ENCODE measurements at regions not wholly inside any gene's neighbourhood (a gene's known extent, or its start where the extent isn't known, plus 50 kb on each side); places are given as distances from the start of the nearest gene placed in this dataset.
"Not testable (repeated sequence)": the region's sequence is repeated elsewhere in the genome, so short reads cannot be mapped to it uniquely, and the experiment has no call there.

DNA sequence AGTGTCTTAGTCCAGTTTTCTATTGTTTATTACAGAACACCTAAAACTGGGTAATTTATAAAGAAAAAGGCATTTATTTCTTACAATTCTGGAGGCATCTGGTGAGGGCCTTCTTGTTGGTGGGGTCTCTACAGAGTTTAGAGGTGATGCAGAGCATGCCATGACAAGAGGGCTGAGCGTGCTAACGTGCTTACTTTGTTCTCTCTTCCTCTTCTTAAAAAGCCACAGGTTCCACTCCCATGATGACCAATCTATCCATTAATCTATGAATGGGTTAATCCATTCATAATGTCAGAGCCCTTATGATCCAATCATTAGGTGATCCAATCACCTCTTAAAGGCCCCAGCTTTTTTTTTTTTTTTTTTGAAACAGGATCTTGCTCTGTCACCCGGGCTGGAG is 291.5 kb upstream of the GALNTL6 start:
- DNase-seq: no peak

DNA sequence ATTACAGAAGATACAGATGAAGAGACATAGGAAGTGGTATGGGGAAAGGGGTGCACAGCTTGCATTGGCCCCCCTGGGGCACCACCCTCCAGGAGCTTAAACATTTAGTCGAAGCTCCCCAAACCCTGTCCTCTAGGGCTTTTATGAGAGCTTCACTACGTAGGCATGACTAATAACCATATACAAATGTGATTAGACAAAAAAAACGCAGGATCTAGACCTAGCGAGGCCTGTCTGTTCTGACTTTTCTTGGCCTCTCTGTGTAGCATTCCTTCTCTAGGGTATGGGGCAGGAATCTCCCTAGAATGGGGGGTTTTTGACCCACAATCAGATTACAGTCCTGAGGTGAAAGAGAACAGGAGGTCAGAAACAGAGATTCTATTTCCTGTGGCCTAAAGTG is 293.7 kb upstream of the GALNTL6 start:
- no peak for DNase-seq

DNA sequence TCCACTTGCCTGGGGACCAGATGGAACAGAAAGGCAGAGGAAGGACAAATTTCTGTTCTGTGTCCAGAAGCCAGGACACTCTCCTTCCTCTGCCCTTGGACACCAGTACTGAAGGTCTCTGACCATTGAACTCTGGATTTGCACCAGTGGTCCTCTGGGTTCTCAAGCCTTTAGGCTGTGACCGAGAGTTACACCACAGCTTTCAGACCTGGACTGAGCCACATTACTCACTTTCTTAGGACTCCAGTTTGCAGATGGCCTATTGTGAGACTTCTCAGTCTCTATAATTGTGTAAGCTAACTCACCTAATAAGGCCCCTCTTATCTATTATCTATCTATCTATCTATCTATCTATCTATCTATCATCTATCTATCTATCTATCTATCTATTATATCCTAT is 295.3 kb upstream of the GALNTL6 start:
- no peak for DNase-seq

DNA sequence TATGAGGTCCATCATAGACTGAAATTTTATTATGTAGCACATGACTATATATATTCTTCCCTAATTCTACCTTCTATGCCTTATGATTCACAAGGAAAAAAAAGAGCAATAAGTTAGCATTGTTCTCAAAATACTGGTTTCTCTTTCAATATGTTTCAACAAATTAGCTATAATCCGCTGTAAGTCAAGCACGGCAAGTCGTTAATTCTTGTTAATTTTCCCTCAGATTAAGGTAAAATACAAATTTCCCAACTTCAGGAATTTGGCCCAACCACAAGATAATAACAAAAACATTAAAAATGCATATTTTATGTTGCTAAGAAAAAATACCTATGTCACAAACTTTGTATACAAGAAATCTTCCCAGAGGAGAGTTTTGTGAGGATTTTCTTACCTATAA is 296.5 kb upstream of the GALNTL6 start:
- DNase-seq: no peak

DNA sequence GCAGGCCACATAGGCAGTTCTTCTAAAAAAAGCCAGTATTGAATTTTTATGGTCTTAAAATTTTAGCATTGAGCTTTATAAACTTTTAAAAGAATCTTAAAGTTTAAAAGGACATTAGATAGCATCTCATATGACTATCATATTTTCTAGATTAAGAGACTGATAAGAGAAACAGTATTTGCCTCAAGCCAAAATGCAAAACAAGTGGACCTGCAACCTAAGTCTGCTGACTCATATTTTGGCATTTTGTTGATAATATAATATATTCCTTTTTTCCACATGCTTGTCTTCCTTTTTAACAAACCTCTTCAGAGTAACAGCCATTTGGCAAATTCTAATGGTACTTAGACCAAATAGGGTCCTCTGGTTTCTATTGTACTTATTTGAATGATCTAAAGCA is 328.5 kb upstream of the GALNTL6 start:
- no peak for DNase-seq

DNA sequence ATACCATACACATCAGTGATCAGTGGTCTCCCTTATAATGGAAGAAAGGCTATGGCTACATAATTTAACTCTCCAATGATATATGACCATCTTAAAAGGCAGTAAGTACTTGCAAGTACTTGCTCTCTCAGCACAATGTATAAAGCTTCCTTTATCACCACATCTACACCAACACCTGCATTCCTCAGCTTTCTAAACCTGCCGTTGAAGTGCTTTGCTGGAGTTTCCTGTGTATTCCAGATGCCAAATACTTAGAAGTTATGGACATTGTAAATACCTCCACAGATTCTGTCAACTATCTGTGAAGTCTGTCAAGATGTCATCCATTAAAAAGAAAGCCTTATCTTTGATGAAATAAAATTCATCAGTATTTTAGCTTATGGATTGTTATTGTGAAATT is 335.0 kb upstream of the GALNTL6 start:
- DNase-seq: no peak

DNA sequence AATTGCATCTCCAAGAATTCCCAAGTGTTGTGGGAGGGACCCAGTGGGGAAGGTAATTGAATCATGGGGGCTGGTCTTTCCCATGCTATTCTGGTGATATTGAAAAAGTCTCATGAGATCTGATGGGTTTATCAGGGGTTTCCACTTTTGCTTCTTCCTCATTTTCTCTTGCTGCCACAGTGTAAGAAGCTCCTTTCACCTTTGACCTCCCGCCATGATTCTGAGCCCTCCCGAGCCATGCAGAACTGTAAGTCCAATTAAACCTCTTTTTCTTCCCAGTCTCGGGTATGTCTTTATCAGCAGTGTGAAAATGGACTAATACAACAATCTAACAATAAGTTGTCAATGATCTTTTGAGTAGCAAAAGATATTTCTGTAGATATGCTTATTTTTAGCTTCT is 338.1 kb upstream of the GALNTL6 start:
- DNase-seq: not testable (repeated sequence)

DNA sequence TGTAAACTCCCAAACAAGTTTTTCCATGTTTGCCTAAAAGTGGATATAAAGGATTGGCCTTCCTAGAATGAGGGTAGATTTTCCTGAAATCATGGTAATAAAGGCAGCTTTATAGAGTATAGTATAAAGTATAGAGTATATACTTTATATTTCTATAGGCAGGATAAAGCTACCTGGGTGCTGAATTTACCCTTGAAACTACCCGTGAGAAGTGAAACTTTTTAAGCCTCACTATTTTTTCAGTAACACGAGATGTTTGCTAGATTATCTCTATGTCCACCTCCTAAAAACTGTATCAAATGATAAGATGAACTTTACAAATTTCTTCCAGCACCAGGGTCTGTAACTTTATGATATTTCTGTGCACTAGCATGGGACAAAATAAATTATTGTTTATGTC is 340.0 kb upstream of the GALNTL6 start:
- DNase-seq: no peak

DNA sequence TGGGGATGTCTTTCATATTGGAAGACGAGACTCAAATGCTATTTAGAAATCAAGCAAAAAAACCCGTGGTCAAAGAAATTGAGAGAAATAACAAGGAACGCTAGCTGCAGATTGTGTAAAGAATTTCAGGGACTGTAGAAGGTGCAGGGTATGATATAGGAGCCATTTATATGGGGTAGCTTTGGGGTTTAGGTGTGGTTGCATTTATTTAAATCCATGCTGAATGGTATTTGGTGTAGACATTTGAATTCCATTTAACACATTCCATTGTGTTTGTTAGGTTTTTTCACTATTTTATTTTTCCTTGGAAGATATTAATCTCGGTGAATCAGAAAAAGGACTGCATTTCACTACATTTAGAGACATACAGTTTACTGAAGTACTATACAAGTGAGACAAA is 341.0 kb upstream of the GALNTL6 start:
- no peak for DNase-seq

DNA sequence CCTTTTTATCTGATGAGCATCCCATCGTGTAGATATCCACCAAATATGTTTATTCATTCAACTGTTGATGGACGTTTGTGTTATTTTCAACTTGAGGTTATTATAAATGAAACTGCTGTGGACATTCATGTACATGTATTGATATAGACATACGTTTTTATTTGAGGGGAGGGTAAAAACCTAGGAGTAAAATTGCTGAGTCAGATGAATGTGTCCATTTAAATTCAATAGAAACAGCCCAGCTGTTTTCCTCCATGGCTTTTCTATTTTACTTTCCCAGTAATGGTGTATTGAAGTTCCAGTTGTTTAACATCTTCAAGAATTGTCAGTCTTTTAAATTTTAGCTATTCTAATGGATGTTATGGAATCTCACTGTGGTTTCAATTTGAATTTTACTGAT is 348.7 kb upstream of the GALNTL6 start:
- no peak for DNase-seq

DNA sequence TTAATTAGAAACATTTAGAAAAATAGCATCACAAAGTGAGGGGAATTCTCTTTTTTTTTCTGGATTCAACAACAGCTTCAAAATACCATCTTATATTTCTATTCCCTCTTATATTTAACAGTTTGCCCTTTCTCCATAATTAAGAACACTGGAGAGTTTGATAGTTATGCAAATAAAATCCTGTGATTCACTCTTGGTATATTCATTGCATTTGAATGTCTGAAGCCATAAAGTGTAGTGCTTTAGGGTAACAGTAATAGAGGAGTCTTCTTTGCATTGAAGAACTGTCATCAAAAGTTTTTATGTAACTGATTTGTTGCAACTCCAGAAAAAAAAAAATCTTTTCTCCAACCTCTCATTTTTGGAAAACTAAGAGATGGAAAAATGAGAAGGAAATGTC is 352.0 kb upstream of the GALNTL6 start:
- DNase-seq: no peak

DNA sequence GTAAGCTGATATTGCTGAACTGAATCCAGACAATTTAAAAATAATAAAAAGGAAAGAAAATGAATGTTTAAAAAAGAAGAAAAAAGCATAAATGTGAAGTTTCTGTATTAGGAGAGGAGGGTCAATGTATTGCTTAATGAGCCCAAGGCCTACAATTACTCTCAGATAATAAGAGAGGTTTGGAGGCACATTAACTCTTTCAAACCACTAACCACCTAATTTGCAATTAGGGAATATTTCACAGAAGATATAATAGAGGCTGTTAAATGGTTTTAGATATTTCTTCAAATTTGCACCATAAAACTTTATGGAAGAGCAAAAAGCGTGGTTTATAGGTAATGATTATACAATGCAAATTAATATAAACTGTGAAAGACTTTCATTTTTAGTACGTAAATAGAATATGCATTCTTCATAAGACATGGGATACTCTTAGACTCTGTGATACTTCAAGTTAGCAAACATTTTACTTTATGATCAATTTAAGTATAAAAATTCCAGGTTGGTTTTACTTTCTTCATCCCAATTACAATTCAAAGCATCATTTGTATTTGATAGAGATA is 364.2 kb upstream of the GALNTL6 start:
- no peak for DNase-seq

DNA sequence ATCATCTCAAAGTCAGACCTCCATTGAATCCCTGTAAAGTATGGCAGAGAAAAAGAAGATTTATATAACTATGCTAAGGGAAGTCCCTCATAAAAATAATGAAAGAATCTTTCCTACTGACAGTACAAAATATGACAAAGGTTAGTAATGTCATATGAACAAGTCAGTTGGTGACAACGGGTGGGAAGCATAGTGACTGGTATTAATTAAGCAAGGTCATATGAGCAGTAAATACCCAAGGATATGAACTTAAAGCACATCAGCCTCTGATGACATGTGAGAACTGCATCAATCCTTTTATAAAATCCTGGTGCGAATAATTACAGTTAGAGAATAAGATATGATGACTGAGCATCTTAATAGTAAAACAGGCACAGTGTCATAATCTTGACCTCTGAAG is 364.8 kb upstream of the GALNTL6 start:
- DNase-seq: no peak

DNA sequence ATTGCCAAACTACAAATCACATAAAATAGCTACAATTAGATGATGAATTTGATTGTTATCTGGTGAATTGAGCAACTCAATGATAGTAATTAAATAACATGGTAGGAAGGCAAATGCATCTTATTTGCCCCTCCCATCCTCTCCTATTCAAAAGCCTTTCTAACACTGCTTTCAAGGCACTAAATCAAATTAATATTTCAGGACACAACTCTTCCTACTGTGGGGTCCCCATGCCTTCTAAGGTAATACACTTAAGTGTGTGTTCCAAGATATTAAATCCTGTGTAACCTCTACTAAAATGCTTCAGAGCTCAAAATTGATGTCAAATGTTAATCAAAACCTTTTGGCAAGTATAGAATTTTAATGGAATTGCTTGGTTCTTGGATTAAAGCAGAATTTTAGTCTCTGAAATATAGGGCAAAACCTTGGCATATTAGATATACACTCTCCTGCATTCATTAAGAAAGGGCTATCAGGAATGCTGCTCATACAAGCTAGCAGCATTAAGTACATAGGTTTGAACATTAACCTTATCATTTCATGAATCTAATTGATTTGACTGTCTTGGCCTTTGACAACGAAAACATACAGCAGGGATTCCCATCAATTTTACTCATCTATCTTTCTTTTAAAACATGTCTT is 371.8 kb upstream of the GALNTL6 start:
- DNase-seq: no peak

DNA sequence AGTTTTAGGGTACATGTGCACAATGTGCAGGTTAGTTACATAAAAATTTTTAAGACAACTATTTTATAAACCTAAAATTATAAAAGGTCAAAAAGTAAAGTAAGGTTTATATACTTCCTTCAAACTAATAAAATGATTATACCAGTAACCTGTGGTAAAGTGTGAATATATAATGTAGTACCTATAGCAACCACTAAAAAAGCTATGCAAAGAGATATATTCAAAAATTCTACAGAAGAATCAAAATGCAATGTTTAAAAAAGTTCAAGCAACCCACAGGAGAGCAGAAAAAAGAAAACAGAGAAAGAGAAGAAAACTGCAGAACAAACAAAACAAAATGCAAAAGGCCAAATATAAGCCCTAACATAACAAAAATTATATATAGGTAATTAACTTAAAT is 379.5 kb upstream of the GALNTL6 start:
- no peak for DNase-seq

DNA sequence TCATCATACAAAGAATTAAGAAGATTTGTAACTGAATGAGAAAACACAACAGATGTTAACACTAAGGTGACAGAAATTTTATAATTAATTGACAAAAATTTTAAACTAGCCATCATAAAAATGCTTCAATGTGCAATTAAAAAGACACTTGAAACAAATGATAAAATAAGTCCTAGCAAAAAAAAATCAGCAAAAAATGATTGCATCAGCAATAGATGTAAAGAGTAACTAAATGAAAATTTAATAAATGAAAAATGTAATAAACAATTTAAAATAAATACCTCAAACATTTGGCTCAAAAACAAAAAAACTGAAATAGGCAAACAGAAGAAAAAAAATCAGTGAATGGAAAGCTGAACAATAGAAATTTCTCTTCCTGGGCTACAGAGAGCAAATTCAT is 380.7 kb upstream of the GALNTL6 start:
- no peak for DNase-seq

DNA sequence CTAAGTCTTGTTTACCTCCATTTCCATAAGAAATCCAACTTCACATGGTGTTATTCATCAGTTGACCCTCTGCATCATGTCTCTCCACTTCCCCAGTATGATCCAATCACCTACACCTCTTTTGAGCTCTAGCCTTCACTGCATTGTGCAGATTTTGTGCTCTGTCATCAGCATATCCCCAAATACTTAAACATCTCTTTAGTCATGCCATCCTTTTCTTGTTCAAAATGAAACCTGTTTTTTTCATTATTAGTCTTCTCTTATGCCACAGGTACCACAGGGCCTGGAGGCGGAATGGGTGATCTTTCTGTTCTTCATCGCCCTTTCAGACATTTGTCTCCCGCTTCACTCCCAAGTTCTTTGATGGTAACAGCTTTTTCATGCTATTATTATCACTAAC is 382.7 kb upstream of the GALNTL6 start:
- no peak for DNase-seq

DNA sequence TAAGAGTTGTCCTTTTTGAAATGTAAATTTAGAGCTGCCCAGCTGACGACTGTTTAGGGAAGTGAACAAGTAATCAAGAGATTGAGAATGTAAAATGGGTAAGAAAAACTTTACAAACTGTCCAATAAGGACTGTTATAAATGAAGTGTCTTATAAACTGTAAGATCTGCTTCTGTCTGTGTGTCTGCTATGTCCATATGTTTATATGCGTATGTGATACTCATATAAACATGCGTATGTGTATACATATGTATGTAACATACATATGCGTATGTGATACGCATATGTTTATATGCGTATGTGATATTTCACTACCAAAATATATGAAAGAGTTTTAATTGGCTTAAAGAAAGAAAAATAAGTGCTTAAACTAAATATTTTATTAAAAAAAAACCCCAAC is 416.0 kb upstream of the GALNTL6 start:
- no peak for DNase-seq

DNA sequence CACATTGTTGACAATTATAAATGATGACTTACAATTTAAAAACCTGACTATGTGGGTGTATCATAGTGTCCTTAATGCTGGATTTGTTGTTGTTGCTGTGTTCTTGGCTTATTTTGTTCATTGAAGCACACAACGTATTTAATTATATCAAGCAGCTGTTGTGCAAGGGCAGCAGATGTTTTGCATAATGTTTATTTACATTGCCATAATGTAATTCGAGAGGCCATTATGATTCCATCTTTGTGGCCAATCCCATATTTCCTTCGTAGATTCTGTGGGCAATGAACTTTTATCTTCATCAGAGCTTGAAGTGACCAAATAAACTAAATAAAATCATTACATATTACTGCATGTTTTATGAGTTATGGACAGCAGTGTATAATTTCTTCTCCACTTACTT is 422.6 kb upstream of the GALNTL6 start:
- DNase-seq: no peak

DNA sequence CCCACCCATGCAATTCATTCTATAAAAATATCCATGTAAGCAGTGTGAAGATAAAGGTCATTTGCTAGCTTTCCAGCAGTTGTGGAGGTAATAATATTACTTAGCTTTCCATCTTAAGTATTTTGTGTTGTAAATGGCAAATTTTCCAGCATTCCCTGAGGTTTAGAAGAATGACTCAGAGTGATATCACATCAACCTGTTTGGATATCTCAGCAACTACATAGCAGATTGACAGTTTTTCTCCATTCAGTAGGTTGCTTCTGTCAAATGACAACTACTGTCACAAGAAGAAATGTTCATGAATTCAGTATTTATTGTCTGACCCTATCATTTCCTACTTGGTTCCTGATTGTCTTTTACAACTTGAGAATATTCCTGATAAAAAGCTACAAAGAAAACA is 434.9 kb upstream of the GALNTL6 start:
- no peak for DNase-seq

DNA sequence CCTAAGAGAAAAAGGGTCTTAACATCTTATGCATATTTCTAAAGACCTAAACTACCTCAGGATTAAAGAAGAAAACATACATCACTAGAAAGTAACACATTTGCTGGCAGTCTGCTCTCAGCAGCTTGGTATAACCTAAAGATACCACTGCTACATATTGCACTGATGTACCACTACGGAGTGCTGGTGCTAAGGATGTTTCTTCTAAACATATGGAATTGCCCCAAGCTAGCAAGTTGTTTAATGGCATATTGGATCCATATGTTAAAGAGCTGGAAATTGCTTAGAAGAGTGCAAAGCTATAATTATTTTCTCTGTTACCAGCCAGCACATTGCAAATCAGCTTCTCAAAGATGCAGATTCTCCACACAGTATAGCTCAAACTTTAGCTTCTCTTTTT is 436.5 kb upstream of the GALNTL6 start:
- DNase-seq: no peak

DNA sequence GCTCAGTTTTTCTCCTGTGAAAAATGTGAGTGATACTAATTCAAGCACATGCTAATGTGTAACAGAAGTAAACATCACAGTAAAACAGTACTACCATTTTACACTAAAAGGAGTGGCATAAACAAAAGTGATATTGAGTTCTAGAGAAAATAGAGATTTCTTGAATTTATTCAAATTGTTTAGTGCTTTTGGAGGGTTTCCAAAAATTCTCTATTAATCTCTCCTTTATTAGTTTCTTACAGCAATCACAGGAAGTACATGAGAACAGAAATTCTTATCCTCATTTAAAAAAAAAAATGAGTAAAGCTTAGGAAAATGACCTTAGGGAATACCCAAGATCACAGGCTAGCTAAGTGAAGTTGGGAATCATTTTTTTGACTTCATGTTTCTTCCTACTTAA is 459.7 kb upstream of the GALNTL6 start:
- no peak for DNase-seq

DNA sequence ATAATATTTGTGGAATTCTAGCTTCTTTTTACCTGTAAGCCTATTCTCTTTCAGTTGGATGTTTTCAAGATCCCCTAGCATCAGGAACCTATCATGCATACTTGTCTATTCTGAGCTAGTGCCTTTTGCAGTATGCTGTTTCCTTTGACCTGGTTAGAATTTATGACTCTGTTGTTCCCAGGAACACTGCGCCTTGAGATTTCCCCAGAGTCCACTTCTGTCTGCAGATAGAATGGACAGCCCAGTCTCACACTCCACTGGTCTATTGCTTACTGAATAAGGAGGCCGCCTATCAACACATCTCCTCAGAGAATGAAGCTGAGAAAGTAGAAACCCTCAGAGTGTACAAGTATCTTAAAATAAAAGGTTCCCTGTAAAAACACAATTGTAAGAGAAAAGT is 465.1 kb upstream of the GALNTL6 start:
- DNase-seq: no peak

DNA sequence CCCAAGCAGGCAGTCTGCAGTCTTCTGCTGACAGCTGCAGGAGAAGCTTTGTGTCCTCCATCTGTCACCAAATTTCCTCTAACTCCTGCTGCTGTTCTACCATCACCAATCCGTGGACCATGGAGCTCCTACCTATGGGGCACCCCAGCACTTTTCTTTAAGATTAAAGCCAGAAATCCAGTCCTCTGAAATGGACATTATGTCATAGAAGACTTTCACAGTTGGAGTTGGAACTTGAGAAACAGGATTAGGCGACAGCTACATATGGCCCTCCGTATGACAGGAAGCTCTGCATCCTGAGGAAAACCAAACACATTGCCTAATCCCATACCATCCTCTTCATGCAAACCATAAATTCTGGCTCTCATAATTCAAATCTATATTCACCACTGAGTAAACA is 470.6 kb upstream of the GALNTL6 start:
- no peak for DNase-seq

DNA sequence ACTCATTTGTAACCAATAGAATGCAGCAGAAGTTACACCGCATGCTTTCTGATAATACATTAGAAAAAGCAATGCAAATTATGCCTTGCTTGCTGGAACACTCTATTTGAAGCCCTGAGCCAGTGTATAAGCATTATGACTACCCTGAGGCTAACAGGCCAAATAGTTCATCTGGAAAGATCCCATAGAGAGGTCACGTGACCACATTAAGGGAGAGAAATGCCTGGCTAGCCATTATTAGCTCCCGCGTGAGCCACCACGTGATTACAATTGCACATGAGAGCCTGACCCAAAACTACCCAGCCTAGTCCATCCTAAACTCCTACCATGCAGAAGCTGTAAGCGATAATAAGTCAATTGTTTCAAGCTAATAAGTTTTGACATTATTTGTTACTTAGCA is 472.9 kb upstream of the GALNTL6 start:
- no peak for DNase-seq
